CD4-positive, alpha-beta T cell treated with Interleukin-12 subunit alpha and Interleukin-12 subunit beta, for 1 hour (primary cell): ENCODE measurements at regions not wholly inside any gene's neighbourhood (a gene's known extent, or its start where the extent isn't known, plus 50 kb on each side); places are given as distances from the start of the nearest gene placed in this dataset.
"Not testable (repeated sequence)": the region's sequence is repeated elsewhere in the genome, so short reads cannot be mapped to it uniquely, and the experiment has no call there.

Source experiments
- DNase-seq: peaks from one replicate; pipeline ENCODE4 v3.0.0-alpha.2; 2020

- no peak for DNase-seq
Measured at GRCh38 chr5:29218138-29218537, 1975.3 kb upstream of the CDH6 start.

DNA sequence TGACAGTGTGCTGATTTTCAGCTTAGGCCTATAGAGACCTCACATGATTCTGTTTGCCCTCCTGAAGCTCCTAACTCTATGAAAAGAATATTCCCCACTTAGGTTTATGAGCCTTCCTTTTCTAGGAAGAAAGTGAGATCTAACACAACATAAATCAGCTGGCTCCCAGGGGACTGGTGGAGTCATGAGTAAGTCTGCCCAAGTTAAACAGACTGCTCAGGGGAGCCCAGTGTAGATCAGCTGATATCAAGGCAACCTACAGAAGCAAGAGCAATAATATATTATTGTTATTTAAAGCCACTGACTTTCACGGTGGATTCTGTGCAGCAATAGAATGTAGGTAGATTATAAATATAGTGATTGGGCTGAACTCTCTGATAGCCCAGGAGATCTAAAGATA is 1978.6 kb upstream of the CDH6 start:
- no peak for DNase-seq

GRCh38 chr5:29213475-29213874 is 1980.0 kb upstream of the CDH6 start:
- DNase-seq: no peak

DNA sequence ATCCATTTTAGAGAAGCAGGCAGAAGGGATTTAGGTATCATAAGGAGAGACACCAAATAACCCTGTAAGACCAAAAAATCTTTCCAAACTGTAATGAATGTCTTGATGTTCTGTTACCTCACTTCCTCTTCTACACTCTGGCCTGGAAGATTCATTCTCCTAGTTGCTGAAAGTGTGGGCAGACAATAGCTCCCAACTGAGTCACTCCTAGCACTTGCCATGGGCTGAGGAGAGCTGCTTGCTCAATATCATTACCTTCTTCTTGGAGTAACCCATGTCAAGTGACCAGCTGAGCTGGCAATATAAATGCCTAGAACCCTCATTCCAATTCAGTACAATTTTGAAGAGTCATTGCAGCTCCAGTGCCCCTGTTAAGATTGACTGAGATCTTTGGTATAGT is 1985.5 kb upstream of the CDH6 start:
- DNase-seq: no peak

DNA sequence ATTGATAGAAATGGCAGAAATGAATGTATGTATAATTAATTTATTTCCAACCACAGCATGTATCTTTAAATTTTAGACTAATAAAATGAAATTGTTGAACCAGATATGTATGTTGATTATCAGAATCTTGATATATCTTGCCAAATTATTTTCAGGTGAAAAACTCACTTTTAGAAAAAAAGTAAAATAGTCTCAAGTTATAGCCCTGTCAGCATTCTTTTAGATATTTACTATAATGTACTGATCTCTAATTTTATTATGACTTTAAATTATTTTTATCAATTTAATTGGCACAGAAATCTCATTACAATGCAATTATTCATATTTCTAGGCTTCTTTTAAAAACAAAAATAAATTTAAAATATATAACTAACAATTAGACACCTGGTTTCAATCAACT is 1990.4 kb upstream of the CDH6 start:
- DNase-seq: no peak

GRCh38 chr5:29197631-29198454 is 1995.6 kb upstream of the CDH6 start:
- no peak for DNase-seq

- no peak for DNase-seq
Measured at GRCh38 chr5:29193972-29194371, 1999.5 kb upstream of the CDH6 start.

DNA sequence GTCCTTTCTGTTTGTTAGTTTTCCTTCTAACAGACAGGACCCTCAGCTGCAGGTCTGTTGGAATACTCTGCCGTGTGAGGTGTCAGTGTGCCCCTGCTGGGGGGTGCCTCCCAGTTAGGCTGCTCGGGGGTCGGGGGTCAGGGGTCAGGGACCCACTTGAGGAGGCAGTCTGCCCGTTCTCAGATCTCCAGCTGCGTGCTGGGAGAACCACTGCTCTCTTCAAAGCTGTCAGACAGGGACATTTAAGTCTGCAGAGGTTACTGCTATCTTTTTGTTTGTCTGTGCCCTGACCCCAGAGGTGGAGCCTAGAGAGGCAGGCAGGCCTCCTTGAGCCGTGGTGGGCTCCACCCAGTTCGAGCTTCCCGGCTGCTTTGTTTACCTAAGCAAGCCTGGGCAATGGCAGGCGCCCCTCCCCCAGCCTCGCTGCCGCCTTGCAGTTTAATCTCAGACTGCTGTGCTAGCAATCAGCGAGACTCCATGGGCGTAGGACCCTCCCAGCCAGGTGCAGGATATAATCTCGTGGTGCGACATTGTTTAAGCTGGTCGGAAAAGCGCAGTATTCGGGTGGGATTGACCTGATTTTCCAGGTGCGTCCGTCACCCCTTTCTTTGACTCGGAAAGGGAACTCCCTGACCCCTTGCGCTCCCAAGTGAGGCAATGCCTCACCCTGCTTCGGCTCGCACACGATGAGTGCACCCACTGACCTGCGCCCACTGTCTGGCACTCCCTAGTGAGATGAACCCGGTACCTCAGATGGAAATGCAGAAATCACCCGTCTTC is 2002.0 kb upstream of the CDH6 start:
- not testable (repeated sequence) for DNase-seq

GRCh38 chr5:29190398-29190797 is 2003.1 kb upstream of the CDH6 start:
- DNase-seq: not testable (repeated sequence)

GRCh38 chr5:29186380-29186779 is 2007.1 kb upstream of the CDH6 start:
- not testable (repeated sequence) for DNase-seq

DNA sequence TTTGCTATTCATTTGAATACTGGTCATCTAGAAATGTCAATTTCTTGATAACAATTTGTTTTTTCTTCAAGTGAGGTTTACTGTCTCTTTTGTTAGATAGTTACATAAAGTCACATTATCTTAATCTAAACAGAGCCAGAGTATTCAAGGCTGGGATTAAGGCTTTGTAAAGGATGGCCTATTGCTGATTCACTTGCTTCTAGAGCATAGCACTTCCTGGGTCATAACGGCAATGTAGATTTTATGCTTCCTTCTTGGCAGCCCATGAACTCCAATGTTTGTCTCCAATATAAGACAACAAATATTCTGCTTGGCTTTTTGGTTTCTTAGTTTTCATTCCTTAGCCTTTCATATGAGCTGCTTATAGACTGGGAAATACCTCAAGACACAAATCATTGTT is 2007.9 kb upstream of the CDH6 start:
- DNase-seq: no peak

DNA sequence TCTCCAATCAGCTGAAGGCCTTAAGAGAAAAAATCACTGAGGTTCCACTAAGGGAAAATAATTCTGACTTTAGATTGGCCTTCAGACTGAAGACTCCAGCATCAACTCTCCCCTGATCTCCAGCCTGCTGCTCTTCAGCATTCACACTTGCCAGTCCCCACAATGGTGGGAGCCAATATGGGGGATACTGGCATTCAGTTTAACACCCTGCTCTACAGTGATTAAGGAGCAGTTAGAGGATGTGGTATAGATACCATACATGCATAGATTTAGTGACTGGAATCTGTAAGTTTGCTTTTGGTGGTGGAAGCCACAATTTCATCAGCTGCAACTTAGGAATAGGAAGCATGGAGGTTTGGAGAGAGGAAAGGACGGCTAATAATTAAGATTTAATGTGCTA is 2017.7 kb upstream of the CDH6 start:
- no peak for DNase-seq

DNA sequence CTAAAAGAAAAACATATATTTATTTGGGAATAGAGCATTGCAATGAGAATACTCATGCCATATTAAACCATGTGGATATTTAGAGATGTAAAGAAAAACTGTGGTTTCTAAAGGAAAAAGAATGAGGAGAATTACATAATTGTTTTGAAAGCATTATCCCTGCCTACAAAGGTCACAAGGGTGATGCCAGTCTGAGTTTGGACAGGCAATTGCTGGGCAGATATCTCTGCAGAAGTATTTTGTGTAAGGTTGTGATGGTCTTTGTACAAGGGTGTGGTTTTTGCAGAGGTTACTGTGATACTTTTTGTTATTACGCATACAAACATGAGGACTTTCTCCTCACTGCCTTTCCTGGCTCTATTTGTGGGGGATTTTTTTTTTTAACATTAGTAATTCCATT is 2022.9 kb upstream of the CDH6 start:
- no peak for DNase-seq

GRCh38 chr5:29169886-29170285 is 2023.6 kb upstream of the CDH6 start:
- no peak for DNase-seq

DNA sequence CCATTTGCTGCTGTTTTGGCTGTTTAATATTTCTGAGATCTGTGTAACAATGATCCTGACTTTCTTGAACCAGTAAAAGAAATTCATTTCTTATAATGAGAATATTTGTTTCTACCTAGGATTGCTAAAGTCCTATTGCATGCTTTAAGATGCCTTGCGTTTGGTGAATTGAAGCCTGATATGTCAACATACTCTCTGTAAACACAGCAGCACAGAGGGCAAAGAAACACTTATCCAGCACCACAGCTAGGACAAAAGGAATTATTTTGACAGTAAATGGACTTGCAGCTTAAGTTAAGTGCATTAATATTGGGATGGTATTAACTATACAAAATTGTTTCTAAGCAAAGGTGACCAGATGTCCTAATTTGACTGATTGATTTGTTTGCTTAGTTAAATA is 2031.2 kb upstream of the CDH6 start:
- DNase-seq: no peak

- DNase-seq: no peak
Measured at GRCh38 chr5:29161399-29162291, 2031.8 kb upstream of the CDH6 start.

GRCh38 chr5:29157975-29158374 is 2035.5 kb upstream of the CDH6 start:
- DNase-seq: no peak

DNA sequence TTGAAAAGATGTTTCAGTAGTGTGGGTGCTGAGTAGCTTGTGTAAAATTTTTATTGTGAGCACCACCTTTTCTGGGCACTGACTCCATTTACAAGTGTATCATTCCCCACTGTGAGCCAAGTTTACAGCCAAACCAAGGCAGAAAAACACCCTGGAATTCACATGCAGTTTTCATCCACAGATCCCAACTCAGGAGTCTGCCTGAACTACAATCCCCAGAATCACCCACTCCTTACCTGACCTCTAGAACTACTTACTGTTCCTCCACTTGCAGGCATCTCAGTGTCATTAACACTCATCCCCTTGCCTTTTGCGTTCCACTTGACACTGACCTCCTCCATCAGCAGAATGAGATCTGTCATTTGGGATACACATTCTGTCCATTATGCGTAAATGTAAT is 2042.6 kb upstream of the CDH6 start:
- no peak for DNase-seq

GRCh38 chr5:29148581-29148980 is 2044.9 kb upstream of the CDH6 start:
- DNase-seq: no peak

DNA sequence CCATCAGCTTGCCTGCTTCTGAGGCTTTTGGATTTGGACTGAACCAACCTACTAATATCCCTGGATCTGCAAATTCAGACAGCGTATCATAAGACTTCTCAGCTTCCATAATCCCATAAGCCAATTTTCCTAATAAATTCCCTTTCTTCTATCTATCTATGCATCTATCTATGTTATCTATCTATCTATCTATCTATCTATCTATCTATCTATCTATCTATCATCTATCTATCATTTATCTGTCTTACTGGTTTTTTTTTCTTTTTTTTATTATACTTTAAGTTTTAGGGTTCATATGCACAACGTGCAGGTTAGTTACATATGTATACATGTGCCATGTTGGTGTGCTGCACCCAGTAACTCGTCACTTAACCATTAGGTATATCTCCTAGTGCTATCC is 2045.4 kb upstream of the CDH6 start:
- no peak for DNase-seq

DNA sequence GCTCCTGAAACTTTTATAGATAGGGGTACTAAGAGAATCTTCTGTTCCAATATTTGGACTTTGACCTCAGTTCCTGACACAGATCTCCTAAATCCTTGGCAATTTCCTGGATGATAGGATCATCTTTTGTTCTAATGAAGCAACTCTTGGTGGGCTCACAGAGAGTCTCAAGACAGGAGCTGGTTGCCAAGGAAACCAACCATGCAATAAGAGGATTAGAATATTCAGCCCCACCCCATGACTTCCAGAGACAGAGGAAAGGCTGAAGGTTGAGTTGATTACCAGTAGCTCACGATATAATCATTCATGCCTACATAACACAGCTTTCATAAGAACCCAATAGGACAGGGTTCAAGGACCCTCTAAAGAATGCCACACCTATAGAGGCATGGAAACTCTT is 2050.2 kb upstream of the CDH6 start:
- no peak for DNase-seq

DNA sequence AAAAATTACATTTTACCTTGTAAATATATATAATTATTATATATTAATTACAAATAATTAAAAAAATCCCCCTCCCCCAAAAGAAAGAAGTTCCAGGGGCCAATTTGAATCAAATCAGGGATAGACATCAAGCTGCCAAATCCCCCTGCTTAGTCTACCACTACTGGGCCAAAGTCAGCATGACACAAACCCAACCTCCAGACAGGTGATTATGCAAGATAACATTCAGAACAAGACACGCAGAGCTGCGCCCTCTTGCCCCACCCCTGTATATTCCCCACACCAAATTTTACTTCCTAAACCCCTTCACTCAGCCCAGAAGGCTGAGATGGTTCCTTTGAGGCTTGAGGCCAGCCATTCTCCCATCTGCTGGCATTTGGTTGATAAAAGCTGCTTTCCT is 2059.1 kb upstream of the CDH6 start:
- no peak for DNase-seq

DNA sequence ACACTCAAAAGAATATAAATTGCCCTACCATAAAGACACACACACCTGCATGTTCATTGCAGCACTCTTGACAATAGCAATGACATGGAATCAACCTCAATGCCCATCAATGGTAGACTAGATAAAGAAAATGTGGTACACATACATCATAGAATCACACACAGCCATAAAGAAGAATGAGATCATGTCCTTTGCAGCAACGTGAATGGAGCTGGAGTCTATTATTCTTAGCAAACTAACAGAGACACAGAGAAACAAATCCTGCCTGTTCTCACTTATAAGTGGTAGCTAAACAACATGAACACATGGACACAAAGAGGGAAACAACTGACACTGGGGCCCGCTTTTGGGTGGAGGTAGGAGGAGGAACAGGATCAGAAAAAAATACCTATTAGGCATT is 2062.2 kb upstream of the CDH6 start:
- no peak for DNase-seq
